Globus pallidus (tissue), 1 donor: ENCODE measurements at regions not wholly inside any gene's neighbourhood (a gene's known extent, or its start where the extent isn't known, plus 50 kb on each side); places are given as distances from the start of the nearest gene placed in this dataset.

Source experiments
- DNase-seq: peaks from one replicate; pipeline ENCODE4 v3.0.0-alpha.2; 2015; ENCODE audit warnings: low spot score

GRCh38 chr2:7289697-7290096 lies 372.5 kb downstream of the RNF144A start:
- DNase-seq = no peak

DNA sequence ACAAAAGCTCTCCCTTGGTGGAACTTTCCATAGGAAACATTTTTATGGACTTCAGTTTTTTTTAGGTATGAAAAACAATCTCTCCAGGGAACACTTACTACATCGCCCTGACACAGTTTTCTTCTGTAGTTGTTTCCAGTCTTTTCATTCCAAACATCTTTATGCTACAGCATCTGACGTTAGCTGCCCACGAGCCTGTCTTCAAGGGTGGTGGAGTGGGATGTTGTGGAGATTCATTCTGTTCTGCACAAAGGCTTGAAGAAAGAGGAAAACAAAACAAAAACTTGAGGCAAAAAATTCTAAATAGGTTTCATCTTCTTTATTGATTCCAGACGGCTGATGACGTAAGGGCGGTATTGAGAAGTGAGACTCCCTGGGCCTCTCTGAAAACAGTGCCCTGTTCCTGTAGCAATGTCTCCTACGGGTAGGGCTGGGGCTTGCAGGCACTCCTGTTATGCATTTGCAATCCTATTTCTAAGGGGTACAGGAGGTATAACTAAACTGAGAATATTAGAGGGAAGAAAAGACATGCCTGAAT lies 375.0 kb downstream of the RNF144A start:
- no peak for DNase-seq

GRCh38 chr2:7309582-7309981 lies 392.4 kb downstream of the RNF144A start:
- DNase-seq = no peak

- DNase-seq = no peak
These were observed 407.5 kb downstream of the RNF144A start for GRCh38 chr2:7324706-7325105.

GRCh38 chr2:7325186-7325585 lies 408.0 kb downstream of the RNF144A start:
- no peak for DNase-seq

DNA sequence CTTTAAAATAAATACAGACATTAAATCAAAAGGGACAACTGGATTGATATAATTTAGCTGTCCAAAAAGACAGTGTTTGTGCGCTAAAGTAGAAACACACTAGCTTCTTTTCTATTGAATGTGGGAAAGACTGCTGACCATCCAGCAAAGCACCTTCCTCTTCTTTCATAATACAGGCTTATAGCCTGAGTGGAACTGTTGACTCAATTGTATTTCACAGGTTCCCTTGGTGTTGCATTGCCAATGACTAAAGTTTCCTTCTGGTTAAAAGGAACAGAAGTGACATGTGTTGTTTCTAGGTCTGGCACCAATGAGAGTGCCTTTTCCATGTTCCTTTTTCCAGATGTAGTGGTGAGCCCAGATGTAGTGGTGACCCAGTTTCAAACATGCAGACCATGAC lies 412.3 kb downstream of the RNF144A start:
- DNase-seq = no peak

- DNase-seq = no peak
These were observed 416.1 kb downstream of the RNF144A start for GRCh38 chr2:7333189-7333765.

DNA sequence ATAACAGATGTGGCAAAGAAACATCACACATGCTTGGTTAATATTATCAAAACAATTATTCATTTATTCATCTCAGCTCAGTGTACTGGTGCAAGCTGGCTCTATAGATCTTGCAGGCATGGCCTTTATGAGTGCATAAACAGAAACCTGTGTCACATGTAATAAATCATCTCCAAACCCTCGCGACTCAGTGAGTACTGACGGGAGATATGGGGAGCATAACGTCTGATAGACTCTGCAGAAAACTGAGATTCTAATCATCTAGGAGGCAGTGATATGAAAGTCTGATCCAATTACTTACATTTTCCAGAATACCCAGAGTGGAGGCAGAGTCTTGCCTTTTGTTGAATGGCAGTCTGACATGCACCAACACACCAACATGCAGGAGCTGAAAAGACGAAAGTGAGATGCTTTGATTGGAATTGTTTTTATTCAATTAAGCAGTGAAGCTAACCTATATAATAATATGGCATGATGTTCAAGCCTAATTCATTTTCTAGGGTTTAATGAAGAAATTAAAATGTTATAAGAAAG lies 416.8 kb downstream of the RNF144A start:
- DNase-seq = no peak

GRCh38 chr2:7338961-7339360 lies 421.7 kb downstream of the RNF144A start:
- no peak for DNase-seq

DNA sequence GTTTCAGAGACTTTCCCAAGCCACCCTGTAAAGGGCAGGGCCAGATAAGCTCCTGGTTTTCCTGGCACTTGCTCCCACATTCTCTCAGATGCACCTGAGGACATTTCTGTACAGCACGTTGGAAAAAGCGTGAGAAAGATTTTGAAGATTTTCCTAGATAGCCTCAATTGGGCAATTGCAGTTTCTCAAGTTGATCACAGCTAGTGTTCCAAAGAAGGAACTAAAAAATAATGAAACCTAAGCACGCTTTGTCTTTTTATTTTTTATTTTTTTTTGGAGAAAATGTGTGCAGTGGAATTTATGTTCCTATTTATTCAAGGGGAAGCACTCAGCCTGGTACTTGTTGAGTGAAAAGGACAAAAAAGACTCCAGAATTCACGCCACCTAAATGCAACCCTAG lies 429.1 kb downstream of the RNF144A start:
- DNase-seq = no peak

GRCh38 chr2:7348761-7349160 lies 431.5 kb downstream of the RNF144A start:
- DNase-seq = no peak

DNA sequence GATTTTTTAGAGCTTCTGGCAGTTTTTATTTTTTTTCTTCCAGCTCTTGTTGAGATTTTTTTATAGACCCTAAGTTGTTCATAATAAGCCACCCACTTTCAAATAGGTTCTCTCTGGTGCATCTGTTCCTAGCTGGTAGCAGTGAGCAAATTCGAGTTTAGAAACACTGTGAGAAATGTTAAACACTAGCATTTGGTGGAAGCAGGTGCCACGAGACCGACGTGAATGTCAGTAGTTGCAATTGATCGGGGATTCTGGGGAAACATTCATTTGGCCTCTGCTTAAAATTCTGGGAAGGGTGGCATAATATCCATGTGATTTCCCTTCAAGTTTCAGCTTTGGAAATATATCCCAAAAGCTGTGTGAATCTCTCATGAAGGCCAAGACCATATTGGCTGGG lies 435.0 kb downstream of the RNF144A start:
- no peak for DNase-seq

GRCh38 chr2:7353571-7353970 lies 436.4 kb downstream of the RNF144A start:
- DNase-seq = no peak

- no peak for DNase-seq
These were observed 438.6 kb downstream of the RNF144A start for GRCh38 chr2:7355781-7356180.

GRCh38 chr2:7356909-7357584 lies 439.8 kb downstream of the RNF144A start:
- DNase-seq = no peak

- no peak for DNase-seq
These were observed 440.8 kb downstream of the RNF144A start for GRCh38 chr2:7357993-7358392.

GRCh38 chr2:7358865-7359447 lies 441.7 kb downstream of the RNF144A start:
- DNase-seq = no peak

GRCh38 chr2:7363906-7364305 lies 446.7 kb downstream of the RNF144A start:
- DNase-seq = no peak

DNA sequence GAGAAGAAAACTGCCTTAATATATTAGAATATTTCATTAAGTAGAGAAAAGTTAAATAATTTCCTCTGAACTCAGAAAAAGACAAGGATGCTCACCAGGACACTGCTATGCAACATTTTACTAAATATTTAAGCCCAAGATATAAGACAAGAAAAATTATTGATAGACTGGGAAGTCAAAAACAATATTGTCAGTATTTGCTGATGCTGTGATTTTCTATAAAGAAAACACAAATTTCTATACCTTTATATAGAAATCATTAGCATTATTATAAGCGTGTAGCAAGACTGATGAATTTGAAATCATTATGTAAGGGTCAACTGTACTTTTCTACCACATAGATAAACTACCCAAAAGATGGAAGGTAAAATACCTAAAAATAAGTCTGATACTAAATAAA lies 451.0 kb downstream of the RNF144A start:
- no peak for DNase-seq

- DNase-seq = no peak
These were observed 455.9 kb downstream of the RNF144A start for GRCh38 chr2:7373156-7373555.

- DNase-seq = no peak
These were observed 458.7 kb downstream of the RNF144A start for GRCh38 chr2:7375901-7376300.

- no peak for DNase-seq
These were observed 460.8 kb downstream of the RNF144A start for GRCh38 chr2:7377916-7378569.

DNA sequence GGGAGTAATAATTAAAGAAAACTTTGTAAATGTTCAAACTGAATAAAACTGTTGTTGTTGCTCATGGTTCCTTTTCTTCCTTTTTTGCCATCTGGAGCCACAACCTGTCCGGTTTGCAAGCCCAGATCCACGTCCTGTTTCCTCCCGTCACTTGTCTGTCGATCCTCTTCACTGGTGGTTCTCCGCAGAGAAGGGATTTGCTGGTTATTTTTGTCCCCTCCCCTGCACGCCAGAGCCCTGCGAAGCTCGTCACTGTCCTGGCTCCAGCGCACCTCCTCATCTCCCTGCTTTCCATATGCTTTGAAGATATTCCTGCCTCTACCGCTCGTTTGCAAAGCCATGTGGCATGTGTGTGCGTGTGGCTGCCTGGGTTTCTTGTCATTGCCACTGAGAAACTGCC lies 461.4 kb downstream of the RNF144A start:
- no peak for DNase-seq
